22Rv1 (cell line): ENCODE measurements at regions not wholly inside any gene's neighbourhood (a gene's known extent, or its start where the extent isn't known, plus 50 kb on each side); places are given as distances from the start of the nearest gene placed in this dataset.

Source experiments
- H3K27ac ChIP-seq: fragments of 450-650 bp; 2 replicates; pipeline ENCODE4 v1.5.1; 2017
- CTCF ChIP-seq: fragments of 450-650 bp; IDR thresholded peaks from 2 replicates; pipeline ENCODE4 v1.5.1; 2017; ENCODE audit warnings: mild to moderate bottlenecking
- ZFX ChIP-seq: fragments of 450-650 bp; IDR thresholded peaks from 2 replicates; pipeline ENCODE4 v1.6.1; 2017; ENCODE audit warnings: antibody characterized with exemption, borderline replicate concordance

- TF ChIP-seq ZFX (no peak), CTCF (no peak)
- H3K27ac ChIP-seq: no peak overlapping the region
Observed at GRCh38 chr16:85370881-85371651, 242.1 kb upstream of the GSE1 start.

GRCh38 chr16:85371948-85372347 lies 241.2 kb upstream of the GSE1 start:
- H3K27ac ChIP-seq: no peak overlapping the region
- TF ChIP-seq ZFX: no peak
- no peak for TF ChIP-seq CTCF

GRCh38 chr16:85372627-85373372 lies 240.3 kb upstream of the GSE1 start:
- TF ChIP-seq ZFX (no peak), CTCF (no peak)
- H3K27ac ChIP-seq: no peak overlapping the region

GRCh38 chr16:85373741-85374570 lies 239.2 kb upstream of the GSE1 start:
- H3K27ac ChIP-seq: no peak overlapping the region
- TF ChIP-seq CTCF (no peak), ZFX (no peak)

GRCh38 chr16:85374571-85374872 lies 238.6 kb upstream of the GSE1 start:
- no peak overlapping the region for H3K27ac ChIP-seq
- TF ChIP-seq CTCF: no peak
- no peak for TF ChIP-seq ZFX

- TF ChIP-seq CTCF (no peak), ZFX (no peak)
- no peak overlapping the region for H3K27ac ChIP-seq
Observed at GRCh38 chr16:85375282-85375681, 237.8 kb upstream of the GSE1 start.
